Right atrium auricular region (tissue), 2 donors: ENCODE measurements at regions not wholly inside any gene's neighbourhood (a gene's known extent, or its start where the extent isn't known, plus 50 kb on each side); places are given as distances from the start of the nearest gene placed in this dataset.

Experiments used
- DNase-seq: peaks from one replicate; pipeline ENCODE4 v3.0.0-alpha.2; 2019; ENCODE audit warnings: low spot score
- H3K27ac ChIP-seq, 2 donors: fragments of 200-600 bp; sonication (generic); 1 replicate in 1 of 2; 2 replicates in 1 of 2; pipeline ENCODE4 v1.5.1; 2016 to 2019
- H3K27me3 ChIP-seq, 2 donors: fragments of 200-600 bp; sonication (generic); one replicate each; pipeline versions ENCODE4 v1.5.1 to v1.6.0; 2017 to 2019
- H3K36me3 ChIP-seq: fragments of 200-600 bp; sonication (generic); one replicate; pipeline ENCODE4 v1.5.1; 2016
- H3K4me1 ChIP-seq, 2 donors: fragments of 200-600 bp; sonication (generic); one replicate each; pipeline versions ENCODE4 v1.5.1 to v1.6.0; 2017 to 2019
- H3K4me3 ChIP-seq, 2 donors: fragments of 200-600 bp; sonication (generic); 1 replicate in 1 of 2; 2 replicates in 1 of 2; pipeline ENCODE4 v1.5.1; 2017 to 2019; ENCODE audit warnings: mild to moderate bottlenecking in 1 of 2, moderate library complexity in 1 of 2
- H3K9me3 ChIP-seq, 2 donors: fragments of 200-600 bp; sonication (generic); one replicate each; pipeline ENCODE4 v1.5.1; 2019
- TF ChIP-seq, protein P1 (sequence below), 2 donors: fragments of 200-600 bp; sonication (generic); IDR thresholded peaks; one replicate each; pipeline ENCODE4 v1.5.1; 2019; ENCODE audit warnings: antibody characterized with exemption in 2 of 2

DNA sequence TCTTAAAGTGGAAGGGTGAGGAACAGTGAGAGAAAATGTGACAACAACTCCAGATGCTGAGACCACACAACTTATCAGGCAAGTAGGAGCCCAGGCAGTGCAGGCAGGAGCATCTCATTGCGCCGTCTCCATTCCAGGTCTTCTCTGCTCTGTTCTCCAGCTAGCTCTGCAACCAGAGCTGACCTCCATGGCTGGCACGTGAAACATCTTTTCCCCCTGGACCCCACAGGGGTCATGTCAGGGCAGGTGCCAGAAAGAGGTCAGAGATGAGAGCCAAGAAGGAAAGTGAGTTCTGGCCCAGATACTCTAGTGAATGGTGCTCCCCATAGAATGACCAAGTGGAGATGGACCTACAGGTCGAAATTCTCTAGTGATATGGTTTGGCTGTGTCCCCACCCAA is 281.4 kb downstream of the SMOC2 start:
- Histone ChIP-seq H3K4me1 (no peaks in the 10 kb centered on the region), H3K9me3 (no peaks in the 10 kb centered on the region), H3K27ac (no peak overlapping the region), H3K36me3 (no peaks in the 10 kb centered on the region), H3K4me3 (no peak overlapping the region), H3K27me3 (no peaks in the 10 kb centered on the region)
- TF ChIP-seq, protein P1, sequence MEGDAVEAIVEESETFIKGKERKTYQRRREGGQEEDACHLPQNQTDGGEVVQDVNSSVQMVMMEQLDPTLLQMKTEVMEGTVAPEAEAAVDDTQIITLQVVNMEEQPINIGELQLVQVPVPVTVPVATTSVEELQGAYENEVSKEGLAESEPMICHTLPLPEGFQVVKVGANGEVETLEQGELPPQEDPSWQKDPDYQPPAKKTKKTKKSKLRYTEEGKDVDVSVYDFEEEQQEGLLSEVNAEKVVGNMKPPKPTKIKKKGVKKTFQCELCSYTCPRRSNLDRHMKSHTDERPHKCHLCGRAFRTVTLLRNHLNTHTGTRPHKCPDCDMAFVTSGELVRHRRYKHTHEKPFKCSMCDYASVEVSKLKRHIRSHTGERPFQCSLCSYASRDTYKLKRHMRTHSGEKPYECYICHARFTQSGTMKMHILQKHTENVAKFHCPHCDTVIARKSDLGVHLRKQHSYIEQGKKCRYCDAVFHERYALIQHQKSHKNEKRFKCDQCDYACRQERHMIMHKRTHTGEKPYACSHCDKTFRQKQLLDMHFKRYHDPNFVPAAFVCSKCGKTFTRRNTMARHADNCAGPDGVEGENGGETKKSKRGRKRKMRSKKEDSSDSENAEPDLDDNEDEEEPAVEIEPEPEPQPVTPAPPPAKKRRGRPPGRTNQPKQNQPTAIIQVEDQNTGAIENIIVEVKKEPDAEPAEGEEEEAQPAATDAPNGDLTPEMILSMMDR (IDR thresholded peaks at IDR 0.05), result no peak
- DNase-seq, result no peak

DNA sequence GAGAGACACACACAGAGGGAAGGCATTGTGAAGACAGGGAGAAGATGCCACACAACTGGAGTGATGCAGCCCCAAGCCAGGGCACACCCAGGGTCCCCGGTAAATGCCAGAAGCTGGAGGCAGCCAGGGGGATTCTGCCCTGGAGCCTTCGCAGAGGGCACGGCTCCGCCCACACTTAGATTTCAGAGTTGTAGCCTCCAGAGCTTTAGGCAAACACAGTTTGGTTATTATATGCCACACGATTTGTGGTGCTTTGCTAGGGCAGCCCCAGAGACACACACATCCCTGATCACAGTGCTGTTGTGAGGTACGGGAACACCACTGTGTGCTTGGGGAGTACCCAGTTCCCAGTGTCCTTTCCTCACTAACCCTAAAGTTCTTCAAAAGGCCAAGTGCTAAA is 280.6 kb downstream of the SMOC2 start:
- no peak overlapping the region for H3K4me3 ChIP-seq
- H3K9me3 ChIP-seq, result no peaks in the 10 kb centered on the region
- H3K36me3 ChIP-seq, result no peaks in the 10 kb centered on the region
- H3K27me3 ChIP-seq, result no peaks in the 10 kb centered on the region
- no peak overlapping the region for H3K27ac ChIP-seq
- DNase-seq, result no peak
- no peaks in the 10 kb centered on the region for H3K4me1 ChIP-seq
- TF ChIP-seq, protein P1 (IDR thresholded peaks at IDR 0.05), result no peak

DNA sequence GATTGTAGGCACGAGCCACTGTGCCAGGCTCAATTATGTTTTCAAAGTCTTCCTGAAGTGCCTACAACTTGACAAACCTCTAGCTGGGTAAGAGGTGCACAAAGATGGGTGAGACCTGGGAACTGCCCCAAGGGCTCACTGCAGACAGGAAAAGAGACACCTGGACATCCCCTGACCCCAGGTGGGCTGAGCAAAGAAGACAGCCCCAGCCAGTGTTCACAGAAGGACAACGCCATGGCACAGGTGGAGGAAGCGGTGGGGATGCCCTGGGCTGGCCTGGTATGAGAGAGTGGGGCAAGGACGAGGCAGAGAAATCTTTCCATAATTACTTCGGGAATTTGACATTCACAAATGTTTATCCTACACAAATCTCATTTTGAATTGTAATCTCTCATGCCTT is 278.9 kb downstream of the SMOC2 start:
- Histone ChIP-seq H3K27ac (no peak overlapping the region), H3K4me3 (no peak overlapping the region), H3K36me3 (no peaks in the 10 kb centered on the region), H3K9me3 (no peaks in the 10 kb centered on the region), H3K27me3 (no peaks in the 10 kb centered on the region), H3K4me1 (no peaks in the 10 kb centered on the region)
- no peak for DNase-seq
- TF ChIP-seq, protein P1 (IDR thresholded peaks at IDR 0.05), result no peak

DNA sequence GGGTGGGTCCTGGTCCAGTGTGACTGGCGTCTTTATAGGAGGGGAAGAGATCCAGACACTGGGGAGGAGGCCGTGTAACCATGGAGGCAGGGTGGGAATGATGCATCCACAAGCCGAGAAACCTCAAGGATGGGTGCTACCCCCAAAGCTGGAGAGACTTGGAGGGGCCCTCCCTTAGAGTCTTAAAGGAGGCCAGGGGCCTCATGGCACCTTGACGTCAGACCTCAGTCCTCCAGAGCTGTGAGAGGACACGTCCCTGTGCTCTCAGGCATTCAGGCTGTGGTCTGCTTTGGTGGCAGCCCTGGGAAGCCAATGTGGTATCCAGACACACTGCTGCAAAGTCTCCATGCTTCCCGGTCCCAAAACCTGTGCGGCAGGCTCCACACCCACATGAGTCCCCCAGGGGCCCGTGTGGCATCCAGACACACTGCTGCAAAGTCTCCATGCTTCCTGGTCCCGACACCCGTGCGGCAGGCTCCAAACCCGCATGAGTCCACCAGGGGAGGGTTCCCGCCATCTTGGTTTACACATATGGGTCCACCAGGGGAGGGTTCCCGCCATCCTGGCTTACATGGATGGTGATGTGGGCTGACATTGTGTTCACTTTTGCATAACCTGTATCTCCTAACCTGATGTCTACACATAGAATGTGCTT is 278.0 kb downstream of the SMOC2 start:
- no peak overlapping the region for H3K4me3 ChIP-seq
- H3K9me3 ChIP-seq, result no peaks in the 10 kb centered on the region
- H3K27ac ChIP-seq, result no peak overlapping the region
- no peaks in the 10 kb centered on the region for H3K27me3 ChIP-seq
- H3K36me3 ChIP-seq, result no peaks in the 10 kb centered on the region
- no peak for DNase-seq
- TF ChIP-seq, protein P1 (IDR thresholded peaks at IDR 0.05), result no peak
- H3K4me1 ChIP-seq, result no peaks in the 10 kb centered on the region
